Lower leg skin (tissue), 4 donors: ENCODE measurements at regions not wholly inside any gene's neighbourhood (a gene's known extent, or its start where the extent isn't known, plus 50 kb on each side); places are given as distances from the start of the nearest gene placed in this dataset.

Source experiments
- DNase-seq, 2 donors: peaks; one replicate each; pipeline ENCODE4 v3.0.0-alpha.2; 2019; ENCODE audit warnings: low spot score in 2 of 2
- H3K4me3 ChIP-seq: fragments of 200-600 bp; sonication (generic); 2 replicates; pipeline ENCODE4 v1.5.1; 2017; ENCODE audit warnings: mild to moderate bottlenecking, low read depth; ENCODE audit not compliant: poor library complexity, severe bottlenecking
- CTCF ChIP-seq, 3 donors: fragments of 450-650 bp; IDR thresholded peaks; one replicate each; pipeline ENCODE4 v1.5.1; 2016; ENCODE audit warnings: antibody characterized with exemption in 3 of 3, mild to moderate bottlenecking in 3 of 3, moderate library complexity in 2 of 3
- POLR2A ChIP-seq, 2 donors: fragments of 450-650 bp; IDR thresholded peaks; one replicate each; pipeline ENCODE4 v1.6.1; 2016 to 2017; ENCODE audit warnings: antibody characterized with exemption in 2 of 2, mild to moderate bottlenecking in 1 of 2, moderate library complexity in 1 of 2
- WGBS, 2 donors: methylation state at CpG; one replicate each; pipeline ENCODE4 v1.1.5; 2018; 5-methylcytosine and 5-hydroxymethylcytosine counted together
- intact Hi-C: fragments of 100-400 bp; cut with DNase I; formaldehyde crosslinking; loops from one replicate; pipeline ENCODE4 v1.15.0; 2023; ENCODE audit warnings: low total_unique reads

- TF ChIP-seq POLR2A (IDR thresholded peaks at IDR 0.05) (no peak), CTCF (IDR thresholded peaks at IDR 0.05) (no peak)
- WGBS, 2 donors: 54 to 61% methylated on average over 11 of the region's 11 CpGs
- no peak for DNase-seq
- H3K4me3 ChIP-seq: no peak overlapping the region
- intact Hi-C loops: no loop called here
Measured at GRCh38 chr5:96582343-96582742, 79.8 kb upstream of the CAST start.

- TF ChIP-seq CTCF (IDR thresholded peaks at IDR 0.05): no peak
- TF ChIP-seq POLR2A (IDR thresholded peaks at IDR 0.05): no peak
- intact Hi-C loops: no loop called here
- WGBS, 2 donors: 68 to 69% methylated on average over 6 of the region's 6 CpGs
- no peak overlapping the region for H3K4me3 ChIP-seq
- DNase-seq: peak in 1 of 2 donors; percentile 22
Measured at GRCh38 chr5:96584712-96585111, 77.5 kb upstream of the CAST start.

GRCh38 chr5:96588539-96588938 is 73.6 kb upstream of the CAST start:
- TF ChIP-seq POLR2A (IDR thresholded peaks at IDR 0.05) (no peak), CTCF (IDR thresholded peaks at IDR 0.05) (no peak)
- intact Hi-C loops: no loop called here
- no peak for DNase-seq
- no peak overlapping the region for H3K4me3 ChIP-seq
- 66 to 77% methylated on average over 1 of the region's 1 CpG for WGBS, 2 donors

- DNase-seq: no peak
- 69 to 74% methylated on average over 2 of the region's 2 CpGs for WGBS, 2 donors
- no peak for TF ChIP-seq POLR2A (IDR thresholded peaks at IDR 0.05)
- no peak for TF ChIP-seq CTCF (IDR thresholded peaks at IDR 0.05)
- intact Hi-C loops: no loop called here
- H3K4me3 ChIP-seq: no peak overlapping the region
Measured at GRCh38 chr5:96590796-96591195, 71.4 kb upstream of the CAST start.

- intact Hi-C loops: no loop called here
- DNase-seq: no peak
- no peak for TF ChIP-seq CTCF (IDR thresholded peaks at IDR 0.05)
- TF ChIP-seq POLR2A (IDR thresholded peaks at IDR 0.05): no peak
- WGBS, 2 donors: 87 to 88% methylated on average over 6 of the region's 6 CpGs
- H3K4me3 ChIP-seq: no peak overlapping the region
Measured at GRCh38 chr5:96595300-96596090, 66.7 kb upstream of the CAST start.
